HCT116 (cell line): ENCODE measurements at regions not wholly inside any gene's neighbourhood (a gene's known extent, or its start where the extent isn't known, plus 50 kb on each side); places are given as distances from the start of the nearest gene placed in this dataset.

ENCODE experiments used
- ATAC-seq: fragments of 200-7000 bp; cut with Tn5 transposase; 2 replicates; pipeline ENCODE4 v1.9.1; 2020; ENCODE audit warnings: mild to moderate bottlenecking, moderate library complexity
- BruUV-seq: library from RNA; stranded (reverse); fragments of 400-500 nt; replicated peaks from 2 replicates; lab custom pipeline; 2021; lab: Mats Ljungman, UMichigan
- CTCF ChIA-PET: fragments of 300-600 bp; sonication (Branson Sonifier 250); formaldehyde crosslinking; loops from one replicate; lab custom pipeline; 2021; ENCODE audit warnings: antibody characterized with exemption; lab: Charles Lee
- POLR2A ChIA-PET: fragments of 300-600, 350-600 bp; sonication (Branson Sonifier 250); formaldehyde crosslinking; loops from one replicate; lab custom pipeline; 2021; ENCODE audit warnings: antibody characterized with exemption; lab: Charles Lee
- RAD21 ChIA-PET, 2 experiments: fragments of 300-600 bp; sonication (Branson Sonifier 250); formaldehyde crosslinking; loops; one replicate each; lab custom pipeline; 2023; ENCODE audit warnings: low total read pairs in 2 of 2; ENCODE audit not compliant: uncharacterized antibody in 2 of 2, unreplicated experiment in 2 of 2, low non-redundant PET in 1 of 2; lab: Charles Lee
- DNase-seq: peaks from one replicate; pipeline ENCODE4 v3.0.0-alpha.2; 2010; ENCODE audit warnings: low read depth, low spot score
- H2AFZ ChIP-seq: fragments of 200-600 bp; shearing (Covaris generic), sonication (generic); 2 replicates; pipeline ENCODE4 v1.6.1; 2017; ENCODE audit warnings: low read depth, mixed run types, mixed read lengths, antibody characterized with exemption, low read length; ENCODE audit not compliant: poor library complexity, severe bottlenecking
- H3K27ac ChIP-seq: 2 replicates; pipeline ENCODE4 v1.5.1; 2012; ENCODE audit warnings: low read depth, low read length
- H3K27me3 ChIP-seq: fragments of 200-600 bp; sonication (generic); 2 replicates; pipeline ENCODE4 v1.6.1; 2016; ENCODE audit warnings: mixed run types, low read length, mixed read lengths; ENCODE audit not compliant: insufficient read depth
- H3K36me3 ChIP-seq, 2 experiments: fragments of 200-500 bp in 1 of 2; fragments of 200-600 bp in 1 of 2; sonication (Bioruptor generic) in 1 of 2; sonication (generic) in 1 of 2; 2 replicates each; pipeline versions ENCODE4 v1.5.1 to v1.6.1; 2014 to 2016; ENCODE audit warnings: low read length in 2 of 2, inconsistent platforms in 1 of 2, mixed read lengths in 1 of 2, mixed run types in 1 of 2; ENCODE audit not compliant: insufficient read depth in 2 of 2, control insufficient read depth in 1 of 2
- H3K4me1 ChIP-seq, 2 experiments: fragments of 200-600 bp in 1 of 2; sonication (generic) in 1 of 2; 2 replicates each; pipeline versions ENCODE4 v1.5.1 to v1.6.1; 2012 to 2017; ENCODE audit warnings: low read length in 2 of 2, inconsistent platforms in 1 of 2, mild to moderate bottlenecking in 1 of 2, mixed read lengths in 1 of 2, mixed run types in 1 of 2, moderate library complexity in 1 of 2; ENCODE audit not compliant: insufficient read depth in 2 of 2, control insufficient read depth in 1 of 2
- H3K4me2 ChIP-seq: fragments of 200-600 bp; sonication (generic); 2 replicates; pipeline ENCODE4 v1.6.1; 2017; ENCODE audit warnings: mixed run types, low read length, mixed read lengths
- H3K4me3 ChIP-seq, 2 experiments: fragments of 200-600 bp in 1 of 2; sonication (generic) in 1 of 2; replicated peaks in 1 of 2; 2 replicates each; pipeline ENCODE4 v1.5.1; 2011 to 2016; ENCODE audit warnings: low read length in 2 of 2, control low read depth in 1 of 2, low read depth in 1 of 2, mild to moderate bottlenecking in 1 of 2, mixed read lengths in 1 of 2, mixed run types in 1 of 2
- H3K79me2 ChIP-seq: fragments of 200-600 bp; sonication (generic); 2 replicates; pipeline ENCODE4 v1.6.1; 2017; ENCODE audit warnings: mild to moderate bottlenecking, mixed run types, low read length, moderate library complexity, mixed read lengths; ENCODE audit not compliant: insufficient read depth
- H3K9ac ChIP-seq: fragments of 200-600 bp; sonication (generic); 2 replicates; pipeline ENCODE4 v1.6.1; 2016; ENCODE audit warnings: low read length, mixed read lengths
- H3K9me2 ChIP-seq: fragments of 200-600 bp; sonication (generic), shearing (Covaris generic); 2 replicates; pipeline ENCODE4 v1.6.1; 2017; ENCODE audit warnings: mixed run types, mild to moderate bottlenecking, moderate library complexity; ENCODE audit not compliant: insufficient read depth
- H3K9me3 ChIP-seq, 2 experiments: fragments of 200-500 bp in 1 of 2; fragments of 200-600 bp in 1 of 2; sonication (Bioruptor generic) in 1 of 2; sonication (generic) in 1 of 2; 2 replicates each; pipeline ENCODE4 v1.6.1; 2014 to 2017; ENCODE audit warnings: low read length in 2 of 2, mixed read lengths in 2 of 2, inconsistent platforms in 1 of 2, low read depth in 1 of 2, mild to moderate bottlenecking in 1 of 2, mixed run types in 1 of 2, moderate library complexity in 1 of 2; ENCODE audit not compliant: control insufficient read depth in 1 of 2, insufficient read depth in 1 of 2
- H4K20me1 ChIP-seq: fragments of 200-600 bp; sonication (generic), shearing (Covaris generic); 2 replicates; pipeline ENCODE4 v1.6.1; 2017; ENCODE audit warnings: mixed run types, mild to moderate bottlenecking, moderate library complexity; ENCODE audit not compliant: insufficient read depth
- CBX3 ChIP-seq: IDR thresholded peaks from 2 replicates; pipeline ENCODE4 v1.6.1; 2012; ENCODE audit warnings: low read depth
- EGR1 ChIP-seq: IDR thresholded peaks from 2 replicates; pipeline ENCODE4 v1.6.1; 2012; ENCODE audit warnings: low read depth
- ELF1 ChIP-seq: IDR thresholded peaks from 2 replicates; pipeline ENCODE4 v1.6.1; 2012; ENCODE audit warnings: low read depth, borderline replicate concordance
- FOSL1 ChIP-seq: IDR thresholded peaks from 2 replicates; pipeline ENCODE4 v1.6.1; 2012; ENCODE audit warnings: low read depth
- JUND ChIP-seq: IDR thresholded peaks from 2 replicates; pipeline ENCODE4 v1.6.1; 2012
- POLR2A ChIP-seq: IDR thresholded peaks from 2 replicates; pipeline ENCODE4 v1.7.0; 2011; ENCODE audit warnings: borderline replicate concordance; ENCODE audit not compliant: insufficient read depth, insufficient read length; ENCODE audit errors: extremely low read depth
- RAD21 ChIP-seq: IDR thresholded peaks from 2 replicates; pipeline ENCODE4 v1.6.1; 2012; ENCODE audit warnings: low read depth, mild to moderate bottlenecking
- SP1 ChIP-seq: IDR thresholded peaks from 2 replicates; pipeline ENCODE4 v1.6.1; 2012; ENCODE audit warnings: low read depth
- TCF7L2 ChIP-seq: IDR thresholded peaks from 2 replicates; pipeline ENCODE4 v1.7.0; 2011; ENCODE audit warnings: borderline replicate concordance, inconsistent platforms; ENCODE audit not compliant: insufficient read depth, insufficient read length; ENCODE audit errors: extremely low read depth
- ZNF274 ChIP-seq: fragments of 200-500 bp; sonication (Bioruptor generic); IDR thresholded peaks from 2 replicates; pipeline ENCODE4 v1.6.1; 2014; ENCODE audit warnings: mild to moderate bottlenecking, low read depth, low read length, inconsistent platforms
- intact Hi-C: fragments of 100-400 bp; cut with micrococcal nuclease; formaldehyde crosslinking; loops from 2 replicates; pipeline ENCODE4 v1.10.0; 2022
- TF ChIP-seq, protein P1 (sequence below): IDR thresholded peaks from 2 replicates; pipeline ENCODE4 v1.6.1; 2011; ENCODE audit warnings: mild to moderate bottlenecking, low read length, moderate library complexity; ENCODE audit not compliant: insufficient replicate concordance; ENCODE audit errors: extremely low read depth
- TF ChIP-seq, protein P2 (sequence below): IDR thresholded peaks from 2 replicates; pipeline ENCODE4 v1.6.1; 2012; ENCODE audit warnings: low read depth
- TF ChIP-seq, protein P3 (sequence below): IDR thresholded peaks from 2 replicates; pipeline ENCODE4 v1.6.1; 2012
- TF ChIP-seq, protein P4 (sequence below), 3 experiments: fragments of 200-600 bp in 1 of 3; sonication (generic) in 1 of 3; IDR thresholded peaks in 2 of 3; conservative IDR thresholded peaks in 1 of 3; 2 replicates each; pipeline ENCODE4 v1.5.1; 2012 to 2017; ENCODE audit warnings: low read depth in 2 of 3, low read length in 2 of 3, antibody characterized with exemption in 1 of 3, borderline replicate concordance in 1 of 3, control low read depth in 1 of 3, mild to moderate bottlenecking in 1 of 3, mixed read lengths in 1 of 3, mixed run types in 1 of 3, moderate library complexity in 1 of 3; ENCODE audit not compliant: insufficient read depth in 1 of 3

DNA sequence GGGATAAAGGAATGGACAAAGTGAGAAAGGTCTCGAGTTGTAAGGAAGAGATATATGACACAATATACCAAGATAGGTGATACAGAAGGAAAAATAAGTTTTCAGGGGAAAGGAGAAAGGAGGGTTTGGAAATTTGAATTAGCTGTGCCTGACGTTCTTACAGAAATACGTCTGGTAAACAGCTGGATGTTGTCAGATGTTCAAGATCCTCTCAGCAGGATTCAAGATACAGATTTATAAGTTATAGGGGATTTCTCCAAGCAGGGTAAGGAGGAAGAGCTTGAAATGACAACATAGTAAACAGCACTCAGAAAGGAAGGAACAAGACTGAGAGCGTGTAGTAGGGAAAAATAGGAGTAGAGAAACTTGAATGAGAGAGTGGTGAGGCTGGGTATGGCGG is 1184.1 kb downstream of the TYW1 start:
- no peak for TF ChIP-seq JUND
- no peak for TF ChIP-seq POLR2A
- TF ChIP-seq, protein P1, sequence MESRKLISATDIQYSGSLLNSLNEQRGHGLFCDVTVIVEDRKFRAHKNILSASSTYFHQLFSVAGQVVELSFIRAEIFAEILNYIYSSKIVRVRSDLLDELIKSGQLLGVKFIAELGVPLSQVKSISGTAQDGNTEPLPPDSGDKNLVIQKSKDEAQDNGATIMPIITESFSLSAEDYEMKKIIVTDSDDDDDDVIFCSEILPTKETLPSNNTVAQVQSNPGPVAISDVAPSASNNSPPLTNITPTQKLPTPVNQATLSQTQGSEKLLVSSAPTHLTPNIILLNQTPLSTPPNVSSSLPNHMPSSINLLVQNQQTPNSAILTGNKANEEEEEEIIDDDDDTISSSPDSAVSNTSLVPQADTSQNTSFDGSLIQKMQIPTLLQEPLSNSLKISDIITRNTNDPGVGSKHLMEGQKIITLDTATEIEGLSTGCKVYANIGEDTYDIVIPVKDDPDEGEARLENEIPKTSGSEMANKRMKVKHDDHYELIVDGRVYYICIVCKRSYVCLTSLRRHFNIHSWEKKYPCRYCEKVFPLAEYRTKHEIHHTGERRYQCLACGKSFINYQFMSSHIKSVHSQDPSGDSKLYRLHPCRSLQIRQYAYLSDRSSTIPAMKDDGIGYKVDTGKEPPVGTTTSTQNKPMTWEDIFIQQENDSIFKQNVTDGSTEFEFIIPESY = no peak
- Histone ChIP-seq H3K4me3 (no peak overlapping the region), H3K9me2 (no peaks in the 10 kb centered on the region), H3K4me1 (no peaks in the 10 kb centered on the region), H4K20me1 (no peaks in the 10 kb centered on the region), H3K36me3 (no peaks in the 10 kb centered on the region), H2AFZ (no peak overlapping the region), H3K27me3 (no peaks in the 10 kb centered on the region), H3K79me2 (no peaks in the 10 kb centered on the region), H3K4me2 (no peak overlapping the region), H3K9ac (no peak overlapping the region), H3K27ac (no peak overlapping the region), H3K9me3 (peaks cover 0 to 6% of the 10 kb centered on the region in 2 experiments; a peak in 2 of 4 replicates)
- no TSS peak for BruUV-seq
- ChIA-PET POLR2A (no interaction called here), CTCF (no interaction called here), RAD21 (no interaction called here)
- no peak for ATAC-seq
- intact Hi-C loops = no loop called here
- DNase-seq = no peak

DNA sequence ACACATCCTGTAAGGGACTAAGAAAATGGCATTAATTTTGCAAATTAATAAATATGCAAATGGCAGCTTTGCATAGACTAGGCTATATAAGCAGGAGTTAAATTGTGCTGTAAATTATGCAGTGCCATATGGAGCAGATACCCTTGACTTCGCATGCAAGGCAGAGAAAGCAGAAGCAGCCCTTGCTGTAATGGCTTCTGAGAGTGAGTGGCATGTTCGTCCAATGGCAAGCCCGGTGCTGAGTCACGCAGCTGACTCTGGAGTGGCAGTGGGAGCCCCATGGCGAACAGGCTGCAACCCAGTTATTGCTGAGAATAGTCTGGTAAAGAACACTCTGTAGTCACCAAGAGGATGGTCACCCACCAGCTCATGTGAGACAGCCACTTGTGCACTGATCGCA is 1186.5 kb downstream of the TYW1 start:
- Histone ChIP-seq H3K4me1 (no peaks in the 10 kb centered on the region), H3K27me3 (no peaks in the 10 kb centered on the region), H3K4me2 (no peak overlapping the region), H4K20me1 (no peaks in the 10 kb centered on the region), H3K79me2 (no peaks in the 10 kb centered on the region), H3K4me3 (no peak overlapping the region), H2AFZ (no peak overlapping the region), H3K9me3 (peaks cover 0 to 6% of the 10 kb centered on the region in 2 experiments; a peak in 2 of 4 replicates), H3K9me2 (no peaks in the 10 kb centered on the region), H3K27ac (no peak overlapping the region), H3K9ac (no peak overlapping the region), H3K36me3 (no peaks in the 10 kb centered on the region)
- DNase-seq (no peak), ATAC-seq (no peak)
- intact Hi-C loops = no loop called here
- BruUV-seq = no TSS peak
- ChIA-PET POLR2A (no interaction called here), CTCF (no interaction called here), RAD21 (no interaction called here)
- TF ChIP-seq ELF1 = no peak
- no peak for TF ChIP-seq ZNF274
- no peak for TF ChIP-seq FOSL1
- TF ChIP-seq, protein P2, sequence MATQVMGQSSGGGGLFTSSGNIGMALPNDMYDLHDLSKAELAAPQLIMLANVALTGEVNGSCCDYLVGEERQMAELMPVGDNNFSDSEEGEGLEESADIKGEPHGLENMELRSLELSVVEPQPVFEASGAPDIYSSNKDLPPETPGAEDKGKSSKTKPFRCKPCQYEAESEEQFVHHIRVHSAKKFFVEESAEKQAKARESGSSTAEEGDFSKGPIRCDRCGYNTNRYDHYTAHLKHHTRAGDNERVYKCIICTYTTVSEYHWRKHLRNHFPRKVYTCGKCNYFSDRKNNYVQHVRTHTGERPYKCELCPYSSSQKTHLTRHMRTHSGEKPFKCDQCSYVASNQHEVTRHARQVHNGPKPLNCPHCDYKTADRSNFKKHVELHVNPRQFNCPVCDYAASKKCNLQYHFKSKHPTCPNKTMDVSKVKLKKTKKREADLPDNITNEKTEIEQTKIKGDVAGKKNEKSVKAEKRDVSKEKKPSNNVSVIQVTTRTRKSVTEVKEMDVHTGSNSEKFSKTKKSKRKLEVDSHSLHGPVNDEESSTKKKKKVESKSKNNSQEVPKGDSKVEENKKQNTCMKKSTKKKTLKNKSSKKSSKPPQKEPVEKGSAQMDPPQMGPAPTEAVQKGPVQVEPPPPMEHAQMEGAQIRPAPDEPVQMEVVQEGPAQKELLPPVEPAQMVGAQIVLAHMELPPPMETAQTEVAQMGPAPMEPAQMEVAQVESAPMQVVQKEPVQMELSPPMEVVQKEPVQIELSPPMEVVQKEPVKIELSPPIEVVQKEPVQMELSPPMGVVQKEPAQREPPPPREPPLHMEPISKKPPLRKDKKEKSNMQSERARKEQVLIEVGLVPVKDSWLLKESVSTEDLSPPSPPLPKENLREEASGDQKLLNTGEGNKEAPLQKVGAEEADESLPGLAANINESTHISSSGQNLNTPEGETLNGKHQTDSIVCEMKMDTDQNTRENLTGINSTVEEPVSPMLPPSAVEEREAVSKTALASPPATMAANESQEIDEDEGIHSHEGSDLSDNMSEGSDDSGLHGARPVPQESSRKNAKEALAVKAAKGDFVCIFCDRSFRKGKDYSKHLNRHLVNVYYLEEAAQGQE = no peak
- TF ChIP-seq TCF7L2 = no peak
- TF ChIP-seq, protein P3, sequence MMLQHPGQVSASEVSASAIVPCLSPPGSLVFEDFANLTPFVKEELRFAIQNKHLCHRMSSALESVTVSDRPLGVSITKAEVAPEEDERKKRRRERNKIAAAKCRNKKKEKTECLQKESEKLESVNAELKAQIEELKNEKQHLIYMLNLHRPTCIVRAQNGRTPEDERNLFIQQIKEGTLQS = no peak
- TF ChIP-seq EGR1 = no peak
- TF ChIP-seq RAD21 = no peak
- TF ChIP-seq, protein P4, sequence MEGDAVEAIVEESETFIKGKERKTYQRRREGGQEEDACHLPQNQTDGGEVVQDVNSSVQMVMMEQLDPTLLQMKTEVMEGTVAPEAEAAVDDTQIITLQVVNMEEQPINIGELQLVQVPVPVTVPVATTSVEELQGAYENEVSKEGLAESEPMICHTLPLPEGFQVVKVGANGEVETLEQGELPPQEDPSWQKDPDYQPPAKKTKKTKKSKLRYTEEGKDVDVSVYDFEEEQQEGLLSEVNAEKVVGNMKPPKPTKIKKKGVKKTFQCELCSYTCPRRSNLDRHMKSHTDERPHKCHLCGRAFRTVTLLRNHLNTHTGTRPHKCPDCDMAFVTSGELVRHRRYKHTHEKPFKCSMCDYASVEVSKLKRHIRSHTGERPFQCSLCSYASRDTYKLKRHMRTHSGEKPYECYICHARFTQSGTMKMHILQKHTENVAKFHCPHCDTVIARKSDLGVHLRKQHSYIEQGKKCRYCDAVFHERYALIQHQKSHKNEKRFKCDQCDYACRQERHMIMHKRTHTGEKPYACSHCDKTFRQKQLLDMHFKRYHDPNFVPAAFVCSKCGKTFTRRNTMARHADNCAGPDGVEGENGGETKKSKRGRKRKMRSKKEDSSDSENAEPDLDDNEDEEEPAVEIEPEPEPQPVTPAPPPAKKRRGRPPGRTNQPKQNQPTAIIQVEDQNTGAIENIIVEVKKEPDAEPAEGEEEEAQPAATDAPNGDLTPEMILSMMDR (IDR thresholded peaks at IDR 0.05 in 2 of 3, conservative IDR thresholded peaks at IDR 0.05 in 1 of 3; ENCODE audit: borderline replicate concordance in 1 of 3, insufficient read depth in 1 of 3, low read depth in 2 of 3, low read length in 2 of 3) = no peak
- no peak for TF ChIP-seq SP1
- no peak for TF ChIP-seq CBX3
